Right lobe of liver (tissue), 4 donors: ENCODE measurements at regions not wholly inside any gene's neighbourhood (a gene's known extent, or its start where the extent isn't known, plus 50 kb on each side); places are given as distances from the start of the nearest gene placed in this dataset.

Experiments
- POLR2A ChIP-seq: fragments of 450-650 bp; IDR thresholded peaks from one replicate; pipeline ENCODE4 v1.6.1; 2017; ENCODE audit warnings: antibody characterized with exemption, mild to moderate bottlenecking
- TF ChIP-seq, protein P1 (sequence below), 4 donors: fragments of 200-600 bp in 3 of 4; fragments of 450-650 bp in 1 of 4; IDR thresholded peaks; one replicate each; pipeline versions ENCODE4 v1.5.1 to v1.8.0; 2016 to 2022; ENCODE audit warnings: antibody characterized with exemption in 4 of 4, mild to moderate bottlenecking in 2 of 4
- donor health status: DM: no; HTN: no; CAD: no.
- donor health status: DM: no; HTN: no; CAD: no.
- donor health status: DM: no; HTN: yes; CAD: no.

DNA sequence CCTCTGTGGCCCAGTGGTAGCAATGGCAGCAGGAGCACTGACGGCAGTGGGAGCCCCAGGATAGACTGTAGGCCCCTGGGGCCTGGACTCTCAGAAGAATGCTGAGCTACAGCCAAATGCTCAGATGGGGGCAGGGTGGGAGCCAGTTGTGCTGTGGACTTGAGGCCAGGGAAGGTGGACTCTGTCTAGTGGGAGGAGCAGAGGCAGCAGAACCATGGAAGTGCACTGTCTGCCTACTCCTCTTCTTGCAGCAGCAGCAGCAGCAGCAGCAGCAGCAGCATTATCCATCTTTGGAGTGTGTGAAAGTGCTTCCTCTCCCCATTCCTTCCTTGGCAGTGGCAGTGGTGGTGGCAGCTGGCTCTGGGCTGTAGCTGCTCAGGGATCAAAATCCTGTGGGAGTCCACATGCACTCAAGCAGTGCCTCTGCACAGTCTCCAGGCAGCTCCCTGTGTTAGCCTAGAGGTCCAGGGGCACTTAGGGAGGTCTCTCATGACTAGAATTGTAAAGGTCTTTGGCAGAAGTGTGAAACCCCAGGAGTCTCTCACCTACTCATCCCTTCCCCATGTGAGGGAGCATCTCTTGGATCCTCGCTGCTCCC is 917.9 kb upstream of the B3GALT2 start:
- TF ChIP-seq POLR2A, result no peak
- TF ChIP-seq, protein P1, sequence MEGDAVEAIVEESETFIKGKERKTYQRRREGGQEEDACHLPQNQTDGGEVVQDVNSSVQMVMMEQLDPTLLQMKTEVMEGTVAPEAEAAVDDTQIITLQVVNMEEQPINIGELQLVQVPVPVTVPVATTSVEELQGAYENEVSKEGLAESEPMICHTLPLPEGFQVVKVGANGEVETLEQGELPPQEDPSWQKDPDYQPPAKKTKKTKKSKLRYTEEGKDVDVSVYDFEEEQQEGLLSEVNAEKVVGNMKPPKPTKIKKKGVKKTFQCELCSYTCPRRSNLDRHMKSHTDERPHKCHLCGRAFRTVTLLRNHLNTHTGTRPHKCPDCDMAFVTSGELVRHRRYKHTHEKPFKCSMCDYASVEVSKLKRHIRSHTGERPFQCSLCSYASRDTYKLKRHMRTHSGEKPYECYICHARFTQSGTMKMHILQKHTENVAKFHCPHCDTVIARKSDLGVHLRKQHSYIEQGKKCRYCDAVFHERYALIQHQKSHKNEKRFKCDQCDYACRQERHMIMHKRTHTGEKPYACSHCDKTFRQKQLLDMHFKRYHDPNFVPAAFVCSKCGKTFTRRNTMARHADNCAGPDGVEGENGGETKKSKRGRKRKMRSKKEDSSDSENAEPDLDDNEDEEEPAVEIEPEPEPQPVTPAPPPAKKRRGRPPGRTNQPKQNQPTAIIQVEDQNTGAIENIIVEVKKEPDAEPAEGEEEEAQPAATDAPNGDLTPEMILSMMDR (IDR thresholded peaks at IDR 0.05), result no peak
